HUES6 (cell line): ENCODE measurements at regions not wholly inside any gene's neighbourhood (a gene's known extent, or its start where the extent isn't known, plus 50 kb on each side); places are given as distances from the start of the nearest gene placed in this dataset.

ENCODE experiments used
- H3K27ac ChIP-seq: 2 replicates; pipeline ENCODE4 v1.7.0; 2013; ENCODE audit warnings: low read depth, mild to moderate bottlenecking, low read length, inconsistent platforms
- H3K27me3 ChIP-seq: 2 replicates; pipeline ENCODE4 v1.6.1; 2013; ENCODE audit warnings: low read length; ENCODE audit not compliant: control insufficient read depth, insufficient read depth
- H3K36me3 ChIP-seq: 2 replicates; pipeline ENCODE4 v1.6.1; 2013; ENCODE audit warnings: low read length; ENCODE audit not compliant: control insufficient read depth, insufficient read depth
- H3K4me1 ChIP-seq: 2 replicates; pipeline ENCODE4 v1.6.1; 2013; ENCODE audit warnings: low read length; ENCODE audit not compliant: control insufficient read depth, insufficient read depth
- H3K4me3 ChIP-seq: 2 replicates; pipeline ENCODE4 v1.5.1; 2013; ENCODE audit warnings: low read depth, low read length
- H3K9ac ChIP-seq: one replicate; pipeline ENCODE4 v1.6.1; 2013; ENCODE audit warnings: mild to moderate bottlenecking, low read length
- H3K9me3 ChIP-seq: 2 replicates; pipeline ENCODE4 v1.6.1; 2013; ENCODE audit warnings: low read depth, low read length; ENCODE audit not compliant: control insufficient read depth, insufficient read depth

GRCh38 chr4:54992266-54992665, 133.1 kb downstream of the KDR start:
- H3K27me3 ChIP-seq: no peaks in the 10 kb centered on the region
- no peaks in the 10 kb centered on the region for H3K4me1 ChIP-seq
- no peaks in the 10 kb centered on the region for H3K36me3 ChIP-seq
- peaks cover 21% of the 10 kb centered on the region for H3K9me3 ChIP-seq
- no peak overlapping the region for H3K9ac ChIP-seq
- no peak overlapping the region for H3K27ac ChIP-seq
- no peak overlapping the region for H3K4me3 ChIP-seq

GRCh38 chr4:54988655-54989054, 136.7 kb downstream of the KDR start:
- Histone ChIP-seq H3K27ac (no peak overlapping the region), H3K4me3 (no peak overlapping the region), H3K9ac (no peak overlapping the region), H3K4me1 (peaks cover 18% of the 10 kb centered on the region), H3K36me3 (no peaks in the 10 kb centered on the region), H3K27me3 (no peaks in the 10 kb centered on the region), H3K9me3 (peaks cover 22% of the 10 kb centered on the region)

GRCh38 chr4:54986095-54986846, 139.1 kb downstream of the KDR start:
- H3K4me1 ChIP-seq: peaks cover 18% of the 10 kb centered on the region
- H3K4me3 ChIP-seq: peak overlapping the region; percentile 5; the same call in 1 of the 2 replicates
- H3K27me3 ChIP-seq: no peaks in the 10 kb centered on the region
- peak overlapping the region; percentile 12 for H3K9ac ChIP-seq
- peak overlapping the region; percentile 66 for H3K27ac ChIP-seq
- no peaks in the 10 kb centered on the region for H3K36me3 ChIP-seq
- peaks cover 17% of the 10 kb centered on the region; the same call in 1 of the 2 replicates for H3K9me3 ChIP-seq

GRCh38 chr4:54976682-54977081, 148.7 kb downstream of the KDR start:
- no peaks in the 10 kb centered on the region for H3K36me3 ChIP-seq
- H3K4me3 ChIP-seq: no peak overlapping the region
- H3K9ac ChIP-seq: no peak overlapping the region
- no peaks in the 10 kb centered on the region; the same call in 1 of the 2 replicates for H3K9me3 ChIP-seq
- H3K4me1 ChIP-seq: peaks cover 10% of the 10 kb centered on the region
- no peak overlapping the region for H3K27ac ChIP-seq
- no peaks in the 10 kb centered on the region for H3K27me3 ChIP-seq

GRCh38 chr4:54976031-54976430, 149.4 kb downstream of the KDR start:
- H3K27me3 ChIP-seq: no peaks in the 10 kb centered on the region
- peaks cover 10% of the 10 kb centered on the region for H3K4me1 ChIP-seq
- H3K9me3 ChIP-seq: no peaks in the 10 kb centered on the region; the same call in 1 of the 2 replicates
- H3K27ac ChIP-seq: no peak overlapping the region
- H3K36me3 ChIP-seq: no peaks in the 10 kb centered on the region
- H3K9ac ChIP-seq: no peak overlapping the region
- H3K4me3 ChIP-seq: no peak overlapping the region

GRCh38 chr4:54973784-54974183, 151.6 kb downstream of the KDR start:
- H3K4me3 ChIP-seq: no peak overlapping the region
- peaks cover 10% of the 10 kb centered on the region for H3K4me1 ChIP-seq
- H3K9ac ChIP-seq: no peak overlapping the region
- no peaks in the 10 kb centered on the region for H3K9me3 ChIP-seq
- no peaks in the 10 kb centered on the region for H3K27me3 ChIP-seq
- H3K36me3 ChIP-seq: no peaks in the 10 kb centered on the region
- no peak overlapping the region for H3K27ac ChIP-seq

GRCh38 chr4:54971474-54971950, 153.9 kb downstream of the KDR start:
- H3K9ac ChIP-seq: no peak overlapping the region
- no peaks in the 10 kb centered on the region for H3K9me3 ChIP-seq
- H3K4me3 ChIP-seq: no peak overlapping the region
- no peaks in the 10 kb centered on the region for H3K27me3 ChIP-seq
- peaks cover 5% of the 10 kb centered on the region; the same call in 1 of the 2 replicates for H3K4me1 ChIP-seq
- no peaks in the 10 kb centered on the region for H3K36me3 ChIP-seq
- H3K27ac ChIP-seq: no peak overlapping the region

GRCh38 chr4:54967289-54967688, 158.1 kb downstream of the KDR start:
- H3K4me3 ChIP-seq: no peak overlapping the region
- H3K9ac ChIP-seq: no peak overlapping the region
- H3K9me3 ChIP-seq: no peaks in the 10 kb centered on the region
- no peaks in the 10 kb centered on the region for H3K36me3 ChIP-seq
- peaks cover 5% of the 10 kb centered on the region; the same call in 1 of the 2 replicates for H3K4me1 ChIP-seq
- no peaks in the 10 kb centered on the region for H3K27me3 ChIP-seq
- H3K27ac ChIP-seq: no peak overlapping the region

- Histone ChIP-seq H3K36me3 (no peaks in the 10 kb centered on the region), H3K27ac (no peak overlapping the region), H3K9me3 (no peaks in the 10 kb centered on the region), H3K27me3 (no peaks in the 10 kb centered on the region), H3K4me3 (no peak overlapping the region), H3K4me1 (no peaks in the 10 kb centered on the region), H3K9ac (no peak overlapping the region)
Measured at GRCh38 chr4:54961357-54961975, 163.9 kb downstream of the KDR start.

GRCh38 chr4:54959651-54960116, 165.7 kb downstream of the KDR start:
- H3K4me3 ChIP-seq: no peak overlapping the region
- H3K27ac ChIP-seq: no peak overlapping the region
- H3K4me1 ChIP-seq: no peaks in the 10 kb centered on the region
- no peaks in the 10 kb centered on the region for H3K36me3 ChIP-seq
- no peaks in the 10 kb centered on the region for H3K9me3 ChIP-seq
- no peak overlapping the region for H3K9ac ChIP-seq
- no peaks in the 10 kb centered on the region for H3K27me3 ChIP-seq

GRCh38 chr4:54959131-54959530, 166.3 kb downstream of the KDR start:
- no peaks in the 10 kb centered on the region for H3K36me3 ChIP-seq
- H3K9ac ChIP-seq: no peak overlapping the region
- H3K4me1 ChIP-seq: no peaks in the 10 kb centered on the region
- no peaks in the 10 kb centered on the region for H3K9me3 ChIP-seq
- no peaks in the 10 kb centered on the region for H3K27me3 ChIP-seq
- no peak overlapping the region for H3K27ac ChIP-seq
- no peak overlapping the region for H3K4me3 ChIP-seq
